ENCODE measurements at regions not wholly inside any gene's neighbourhood (a gene's known extent, or its start where the extent isn't known, plus 50 kb on each side); places are given as distances from the start of the nearest gene placed in this dataset.

- no peaks in the 10 kb centered on the region for H3K36me3 ChIP-seq (ENCODE audit: control insufficient read depth, insufficient read depth, low read length)
- H3K27me3 ChIP-seq (ENCODE audit: control insufficient read depth, insufficient read depth, low read length), result no peaks in the 10 kb centered on the region
- H3K4me3 ChIP-seq (ENCODE audit: low read depth, low read length), result no peak overlapping the region
- peaks cover 16% of the 10 kb centered on the region for H3K9me3 ChIP-seq (ENCODE audit: control insufficient read depth, insufficient read depth, low read depth, low read length)
- no peaks in the 10 kb centered on the region for H3K4me1 ChIP-seq (ENCODE audit: control insufficient read depth, insufficient read depth, low read length)
- no peak overlapping the region for H3K9ac ChIP-seq (ENCODE audit: low read length)
- H3K27ac ChIP-seq (ENCODE audit: low read depth, low read length), result no peak overlapping the region
These were observed 116.6 kb upstream of the PLXNC1 start for GRCh38 chr12:94031763-94032162.

GRCh38 chr12:94032368-94032767, 116.0 kb upstream of the PLXNC1 start:
- Histone ChIP-seq H3K36me3 (ENCODE audit: control insufficient read depth, insufficient read depth, low read length) (no peaks in the 10 kb centered on the region), H3K27ac (ENCODE audit: low read depth, low read length) (no peak overlapping the region), H3K27me3 (ENCODE audit: control insufficient read depth, insufficient read depth, low read length) (no peaks in the 10 kb centered on the region), H3K4me1 (ENCODE audit: control insufficient read depth, insufficient read depth, low read length) (no peaks in the 10 kb centered on the region), H3K9me3 (ENCODE audit: control insufficient read depth, insufficient read depth, low read depth, low read length) (peaks cover 12% of the 10 kb centered on the region), H3K9ac (ENCODE audit: low read length) (no peak overlapping the region), H3K4me3 (ENCODE audit: low read depth, low read length) (no peak overlapping the region)

- H3K9me3 ChIP-seq (ENCODE audit: control insufficient read depth, insufficient read depth, low read depth, low read length), result peaks cover 6% of the 10 kb centered on the region; the same call in 1 of the 2 replicates
- no peaks in the 10 kb centered on the region for H3K36me3 ChIP-seq (ENCODE audit: control insufficient read depth, insufficient read depth, low read length)
- no peaks in the 10 kb centered on the region for H3K4me1 ChIP-seq (ENCODE audit: control insufficient read depth, insufficient read depth, low read length)
- no peak overlapping the region for H3K9ac ChIP-seq (ENCODE audit: low read length)
- H3K4me3 ChIP-seq (ENCODE audit: low read depth, low read length), result no peak overlapping the region
- H3K27me3 ChIP-seq (ENCODE audit: control insufficient read depth, insufficient read depth, low read length), result no peaks in the 10 kb centered on the region
- H3K27ac ChIP-seq (ENCODE audit: low read depth, low read length), result no peak overlapping the region
These were observed 115.3 kb upstream of the PLXNC1 start for GRCh38 chr12:94033101-94033500.

- Histone ChIP-seq H3K4me1 (ENCODE audit: control insufficient read depth, insufficient read depth, low read length) (no peaks in the 10 kb centered on the region), H3K9ac (ENCODE audit: low read length) (no peak overlapping the region), H3K9me3 (ENCODE audit: control insufficient read depth, insufficient read depth, low read depth, low read length) (peaks cover 11% of the 10 kb centered on the region; the same call in 1 of the 2 replicates), H3K36me3 (ENCODE audit: control insufficient read depth, insufficient read depth, low read length) (no peaks in the 10 kb centered on the region), H3K4me3 (ENCODE audit: low read depth, low read length) (no peak overlapping the region), H3K27me3 (ENCODE audit: control insufficient read depth, insufficient read depth, low read length) (no peaks in the 10 kb centered on the region), H3K27ac (ENCODE audit: low read depth, low read length) (no peak overlapping the region)
These were observed 114.6 kb upstream of the PLXNC1 start for GRCh38 chr12:94033784-94034183.

- H3K4me3 ChIP-seq (ENCODE audit: low read depth, low read length), result no peak overlapping the region
- no peaks in the 10 kb centered on the region for H3K36me3 ChIP-seq (ENCODE audit: control insufficient read depth, insufficient read depth, low read length)
- peaks cover 6% of the 10 kb centered on the region; the same call in 1 of the 2 replicates for H3K4me1 ChIP-seq (ENCODE audit: control insufficient read depth, insufficient read depth, low read length)
- no peak overlapping the region for H3K9ac ChIP-seq (ENCODE audit: low read length)
- H3K27ac ChIP-seq (ENCODE audit: low read depth, low read length), result no peak overlapping the region
- no peaks in the 10 kb centered on the region for H3K27me3 ChIP-seq (ENCODE audit: control insufficient read depth, insufficient read depth, low read length)
- H3K9me3 ChIP-seq (ENCODE audit: control insufficient read depth, insufficient read depth, low read depth, low read length), result peaks cover 19% of the 10 kb centered on the region
These were observed 110.9 kb upstream of the PLXNC1 start for GRCh38 chr12:94037444-94037843.

GRCh38 chr12:94038605-94039004, 109.8 kb upstream of the PLXNC1 start:
- no peak overlapping the region for H3K9ac ChIP-seq (ENCODE audit: low read length)
- no peaks in the 10 kb centered on the region for H3K36me3 ChIP-seq (ENCODE audit: control insufficient read depth, insufficient read depth, low read length)
- H3K9me3 ChIP-seq (ENCODE audit: control insufficient read depth, insufficient read depth, low read depth, low read length), result peaks cover 19% of the 10 kb centered on the region
- H3K27me3 ChIP-seq (ENCODE audit: control insufficient read depth, insufficient read depth, low read length), result no peaks in the 10 kb centered on the region
- no peak overlapping the region for H3K27ac ChIP-seq (ENCODE audit: low read depth, low read length)
- no peak overlapping the region for H3K4me3 ChIP-seq (ENCODE audit: low read depth, low read length)
- peaks cover 7% of the 10 kb centered on the region; the same call in 1 of the 2 replicates for H3K4me1 ChIP-seq (ENCODE audit: control insufficient read depth, insufficient read depth, low read length)

GRCh38 chr12:94039199-94039840, 109.1 kb upstream of the PLXNC1 start:
- H3K9ac ChIP-seq (ENCODE audit: low read length), result no peak overlapping the region
- no peak overlapping the region for H3K4me3 ChIP-seq (ENCODE audit: low read depth, low read length)
- H3K36me3 ChIP-seq (ENCODE audit: control insufficient read depth, insufficient read depth, low read length), result no peaks in the 10 kb centered on the region
- H3K27me3 ChIP-seq (ENCODE audit: control insufficient read depth, insufficient read depth, low read length), result no peaks in the 10 kb centered on the region
- H3K4me1 ChIP-seq (ENCODE audit: control insufficient read depth, insufficient read depth, low read length), result peaks cover 7% of the 10 kb centered on the region; the same call in 1 of the 2 replicates
- no peak overlapping the region for H3K27ac ChIP-seq (ENCODE audit: low read depth, low read length)
- H3K9me3 ChIP-seq (ENCODE audit: control insufficient read depth, insufficient read depth, low read depth, low read length), result peaks cover 18% of the 10 kb centered on the region

- H3K36me3 ChIP-seq (ENCODE audit: control insufficient read depth, insufficient read depth, low read length), result no peaks in the 10 kb centered on the region
- no peaks in the 10 kb centered on the region for H3K27me3 ChIP-seq (ENCODE audit: control insufficient read depth, insufficient read depth, low read length)
- no peak overlapping the region for H3K4me3 ChIP-seq (ENCODE audit: low read depth, low read length)
- no peak overlapping the region for H3K9ac ChIP-seq (ENCODE audit: low read length)
- no peak overlapping the region for H3K27ac ChIP-seq (ENCODE audit: low read depth, low read length)
- peaks cover 7% of the 10 kb centered on the region; the same call in 1 of the 2 replicates for H3K4me1 ChIP-seq (ENCODE audit: control insufficient read depth, insufficient read depth, low read length)
- peaks cover 12% of the 10 kb centered on the region for H3K9me3 ChIP-seq (ENCODE audit: control insufficient read depth, insufficient read depth, low read depth, low read length)
These were observed 108.5 kb upstream of the PLXNC1 start for GRCh38 chr12:94039914-94040313.

GRCh38 chr12:94041850-94042249, 106.5 kb upstream of the PLXNC1 start:
- H3K4me1 ChIP-seq (ENCODE audit: control insufficient read depth, insufficient read depth, low read length), result peaks cover 7% of the 10 kb centered on the region; the same call in 1 of the 2 replicates
- H3K9me3 ChIP-seq (ENCODE audit: control insufficient read depth, insufficient read depth, low read depth, low read length), result peaks cover 12% of the 10 kb centered on the region
- no peak overlapping the region for H3K9ac ChIP-seq (ENCODE audit: low read length)
- H3K4me3 ChIP-seq (ENCODE audit: low read depth, low read length), result no peak overlapping the region
- H3K27ac ChIP-seq (ENCODE audit: low read depth, low read length), result no peak overlapping the region
- H3K27me3 ChIP-seq (ENCODE audit: control insufficient read depth, insufficient read depth, low read length), result no peaks in the 10 kb centered on the region
- H3K36me3 ChIP-seq (ENCODE audit: control insufficient read depth, insufficient read depth, low read length), result no peaks in the 10 kb centered on the region

GRCh38 chr12:94042321-94042720, 106.1 kb upstream of the PLXNC1 start:
- peaks cover 12% of the 10 kb centered on the region for H3K9me3 ChIP-seq (ENCODE audit: control insufficient read depth, insufficient read depth, low read depth, low read length)
- H3K36me3 ChIP-seq (ENCODE audit: control insufficient read depth, insufficient read depth, low read length), result no peaks in the 10 kb centered on the region
- H3K27me3 ChIP-seq (ENCODE audit: control insufficient read depth, insufficient read depth, low read length), result no peaks in the 10 kb centered on the region

GRCh38 chr12:94046626-94047410, 101.6 kb upstream of the PLXNC1 start:
- no peak overlapping the region for H3K4me3 ChIP-seq (ENCODE audit: low read depth, low read length)
- no peaks in the 10 kb centered on the region for H3K9me3 ChIP-seq (ENCODE audit: control insufficient read depth, insufficient read depth, low read depth, low read length)
- no peak overlapping the region for H3K9ac ChIP-seq (ENCODE audit: low read length)
- H3K4me1 ChIP-seq (ENCODE audit: control insufficient read depth, insufficient read depth, low read length), result peaks cover 7% of the 10 kb centered on the region; the same call in 1 of the 2 replicates
- H3K27ac ChIP-seq (ENCODE audit: low read depth, low read length), result no peak overlapping the region
- H3K27me3 ChIP-seq (ENCODE audit: control insufficient read depth, insufficient read depth, low read length), result no peaks in the 10 kb centered on the region
- no peaks in the 10 kb centered on the region for H3K36me3 ChIP-seq (ENCODE audit: control insufficient read depth, insufficient read depth, low read length)

More at GRCh38 chr12:94042321-94042720, 106.1 kb upstream of the PLXNC1 start:
- Histone ChIP-seq H3K4me3 (ENCODE audit: low read depth, low read length) (no peak overlapping the region), H3K9ac (ENCODE audit: low read length) (no peak overlapping the region), H3K27ac (ENCODE audit: low read depth, low read length) (no peak overlapping the region), H3K4me1 (ENCODE audit: control insufficient read depth, insufficient read depth, low read length) (peaks cover 7% of the 10 kb centered on the region; the same call in 1 of the 2 replicates)
